Cardiac muscle cell (in vitro differentiated cells and primary cell): ENCODE measurements at regions not wholly inside any gene's neighbourhood (a gene's known extent, or its start where the extent isn't known, plus 50 kb on each side); places are given as distances from the start of the nearest gene placed in this dataset.
A peak's percentile ranks its signal among the peaks of the same experiment; 100 is the strongest.
"Not testable (repeated sequence)": the region's sequence is repeated elsewhere in the genome, so short reads cannot be mapped to it uniquely, and the experiment has no call there.

ENCODE experiments used
- DNase-seq, 2 donors: peaks; one replicate each; pipeline versions ENCODE4 v3.0.0 to v3.0.0-alpha.2; 2010 to 2017; ENCODE audit warnings: low read depth in 1 of 2, low spot score in 1 of 2
- H3K27ac ChIP-seq: fragments of 200-600 bp; sonication (generic); 2 replicates; pipeline ENCODE4 v1.5.1; 2016
- H3K27me3 ChIP-seq: fragments of 200-600 bp; sonication (generic); 2 replicates; pipeline ENCODE4 v1.6.0; 2016; ENCODE audit warnings: control low read depth
- H3K36me3 ChIP-seq: fragments of 200-600 bp; sonication (generic); 2 replicates; pipeline ENCODE4 v1.5.1; 2016; ENCODE audit warnings: control low read depth
- H3K4me1 ChIP-seq: fragments of 200-600 bp; sonication (generic); 2 replicates; pipeline ENCODE4 v1.8.1; 2017; ENCODE audit warnings: low read depth, mild to moderate bottlenecking, mixed run types
- H3K4me3 ChIP-seq: fragments of 200-600 bp; sonication (generic); 2 replicates; pipeline ENCODE4 v1.5.1; 2016; ENCODE audit warnings: mild to moderate bottlenecking
- H3K9me3 ChIP-seq: fragments of 200-600 bp; sonication (generic); 2 replicates; pipeline ENCODE4 v1.5.1; 2017; ENCODE audit warnings: low read depth, mild to moderate bottlenecking, control low read depth
- CTCF ChIP-seq: IDR thresholded peaks from 2 replicates; pipeline ENCODE4 v1.5.1; 2012; ENCODE audit warnings: low read depth, mild to moderate bottlenecking, low read length

- TF ChIP-seq CTCF, result no peak
- Histone ChIP-seq H3K4me3 (no peak overlapping the region), H3K9me3 (no peaks in the 10 kb centered on the region), H3K27me3 (no peaks in the 10 kb centered on the region), H3K4me1 (no peaks in the 10 kb centered on the region), H3K27ac (no peak overlapping the region), H3K36me3 (no peaks in the 10 kb centered on the region)
- peak in 1 of 2 donors; percentile 19 for DNase-seq
Observed at GRCh38 chr11:121968638-121969037, 147.4 kb downstream of the BLID start.

- Histone ChIP-seq H3K36me3 (no peaks in the 10 kb centered on the region), H3K27me3 (no peaks in the 10 kb centered on the region), H3K9me3 (no peaks in the 10 kb centered on the region), H3K4me3 (no peak overlapping the region), H3K4me1 (no peaks in the 10 kb centered on the region), H3K27ac (no peak overlapping the region)
- DNase-seq, result no peak
- TF ChIP-seq CTCF, result no peak
Observed at GRCh38 chr11:121967131-121967704, 148.8 kb downstream of the BLID start.

GRCh38 chr11:121965330-121965729, 150.7 kb downstream of the BLID start:
- DNase-seq, result peak in 1 of 2 donors; percentile 77
- Histone ChIP-seq H3K4me3 (no peak overlapping the region), H3K9me3 (no peaks in the 10 kb centered on the region), H3K27ac (no peak overlapping the region), H3K36me3 (no peaks in the 10 kb centered on the region), H3K27me3 (no peaks in the 10 kb centered on the region), H3K4me1 (peaks cover 10% of the 10 kb centered on the region)
- TF ChIP-seq CTCF, result no peak

GRCh38 chr11:121964591-121964990, 151.4 kb downstream of the BLID start:
- no peak for TF ChIP-seq CTCF
- Histone ChIP-seq H3K36me3 (no peaks in the 10 kb centered on the region), H3K27ac (no peak overlapping the region), H3K9me3 (no peaks in the 10 kb centered on the region), H3K4me1 (peaks cover 10% of the 10 kb centered on the region), H3K27me3 (no peaks in the 10 kb centered on the region), H3K4me3 (no peak overlapping the region)
- DNase-seq, result peak in 1 of 2 donors; percentile 38

GRCh38 chr11:121963846-121964245, 152.2 kb downstream of the BLID start:
- not testable (repeated sequence) for H3K27me3 ChIP-seq, H3K36me3 ChIP-seq, H3K9me3 ChIP-seq, H3K4me1 ChIP-seq, H3K4me3 ChIP-seq, H3K27ac ChIP-seq
- DNase-seq, result peak in 1 of 2 donors; percentile 9

- TF ChIP-seq CTCF, result no peak
- Histone ChIP-seq H3K9me3 (no peaks in the 10 kb centered on the region), H3K27ac (peak overlapping the region; percentile 52), H3K36me3 (no peaks in the 10 kb centered on the region), H3K27me3 (no peaks in the 10 kb centered on the region), H3K4me1 (peaks cover 10% of the 10 kb centered on the region), H3K4me3 (no peak overlapping the region)
- DNase-seq, result peak; percentile 10 to 20
Observed at GRCh38 chr11:121961321-121961801, 154.7 kb downstream of the BLID start.
